Stimulated activated CD4-positive, alpha-beta T cell treated with anti-CD3 and anti-CD28 coated beads, Interleukin-4, amount 100 ng/mL, for 48 hours (primary cell): ENCODE measurements at regions not wholly inside any gene's neighbourhood (a gene's known extent, or its start where the extent isn't known, plus 50 kb on each side); places are given as distances from the start of the nearest gene placed in this dataset.
A peak's percentile ranks its signal among the peaks of the same experiment; 100 is the strongest.

ENCODE experiments used
- DNase-seq, 2 donors: peaks; one replicate each; pipeline ENCODE4 v3.0.0-alpha.2; 2020; ENCODE audit warnings: low read depth in 2 of 2

- no peak for DNase-seq
Observed at GRCh38 chr2:67835266-67835665, 227.5 kb downstream of the C1D start.

GRCh38 chr2:67836866-67837265 is 225.9 kb downstream of the C1D start:
- DNase-seq: no peak

- no peak for DNase-seq
Observed at GRCh38 chr2:67838205-67838604, 224.6 kb downstream of the C1D start.

- DNase-seq: no peak
Observed at GRCh38 chr2:67839242-67839641, 223.6 kb downstream of the C1D start.

GRCh38 chr2:67839668-67840067 is 223.1 kb downstream of the C1D start:
- DNase-seq: no peak

- DNase-seq: peak in 1 of 2 donors; percentile 10
Observed at GRCh38 chr2:67840460-67841068, 222.2 kb downstream of the C1D start.

- no peak for DNase-seq
Observed at GRCh38 chr2:67841711-67842110, 221.1 kb downstream of the C1D start.

- DNase-seq: no peak
Observed at GRCh38 chr2:67842375-67842959, 220.3 kb downstream of the C1D start.

- no peak for DNase-seq
Observed at GRCh38 chr2:67844024-67844540, 218.7 kb downstream of the C1D start.

GRCh38 chr2:67845621-67846369 is 217.0 kb downstream of the C1D start:
- DNase-seq: no peak

- DNase-seq: peak in 1 of 2 donors; percentile 16
Observed at GRCh38 chr2:67846370-67847070, 216.3 kb downstream of the C1D start.

GRCh38 chr2:67848551-67849285 is 214.1 kb downstream of the C1D start:
- DNase-seq: no peak

GRCh38 chr2:67851016-67851415 is 211.8 kb downstream of the C1D start:
- DNase-seq: no peak

- no peak for DNase-seq
Observed at GRCh38 chr2:67851956-67852824, 210.6 kb downstream of the C1D start.

- DNase-seq: no peak
Observed at GRCh38 chr2:67854103-67854743, 208.6 kb downstream of the C1D start.

GRCh38 chr2:67854798-67855197 is 208.0 kb downstream of the C1D start:
- no peak for DNase-seq

- DNase-seq: no peak
Observed at GRCh38 chr2:67856866-67857265, 205.9 kb downstream of the C1D start.

GRCh38 chr2:67857836-67858235 is 205.0 kb downstream of the C1D start:
- DNase-seq: no peak

GRCh38 chr2:67858886-67859285 is 203.9 kb downstream of the C1D start:
- DNase-seq: no peak

GRCh38 chr2:67865917-67866316 is 196.9 kb downstream of the C1D start:
- no peak for DNase-seq
